ENCODE measurements at regions not wholly inside any gene's neighbourhood (a gene's known extent, or its start where the extent isn't known, plus 50 kb on each side); places are given as distances from the start of the nearest gene placed in this dataset.

GRCh38 chr12:126212824-126213223, 1147.6 kb downstream of the AACS start (continued):
- TF ChIP-seq FOSL1 (IDR thresholded peaks at IDR 0.05; ENCODE audit: insufficient read depth, low read depth, low read length) (no peak), ZNF274 (IDR thresholded peaks at IDR 0.05; ENCODE audit: borderline replicate concordance, extremely low read depth, low read length) (no peak), POLR2AphosphoS5 (IDR thresholded peaks at IDR 0.05; ENCODE audit: low read depth, low read length) (no peak), CEBPB (IDR thresholded peaks at IDR 0.05; ENCODE audit: low read depth, low read length) (no peak), SUZ12 (IDR thresholded peaks at IDR 0.05; ENCODE audit: low read length) (no peak)
- TF ChIP-seq, protein P1, sequence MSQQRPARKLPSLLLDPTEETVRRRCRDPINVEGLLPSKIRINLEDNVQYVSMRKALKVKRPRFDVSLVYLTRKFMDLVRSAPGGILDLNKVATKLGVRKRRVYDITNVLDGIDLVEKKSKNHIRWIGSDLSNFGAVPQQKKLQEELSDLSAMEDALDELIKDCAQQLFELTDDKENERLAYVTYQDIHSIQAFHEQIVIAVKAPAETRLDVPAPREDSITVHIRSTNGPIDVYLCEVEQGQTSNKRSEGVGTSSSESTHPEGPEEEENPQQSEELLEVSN (IDR thresholded peaks at IDR 0.05) = no peak
